H1 (cell line): ENCODE measurements at regions not wholly inside any gene's neighbourhood (a gene's known extent, or its start where the extent isn't known, plus 50 kb on each side); places are given as distances from the start of the nearest gene placed in this dataset.

Source experiments
- CTCF ChIA-PET: fragments of 300-600 bp; sonication (Branson Sonifier 250); formaldehyde crosslinking; loops from one replicate; lab custom pipeline; 2021; ENCODE audit not compliant: partially characterized antibody; lab: Charles Lee
- POLR2A ChIA-PET: fragments of 300-600 bp; sonication (Branson Sonifier 250); formaldehyde crosslinking; loops from one replicate; lab custom pipeline; 2021; ENCODE audit warnings: inconsistent platforms; ENCODE audit not compliant: partially characterized antibody; lab: Charles Lee
- DNase-seq, 2 experiments: peaks; one replicate each; pipeline versions ENCODE4 v3.0.0 to v3.0.0-alpha.2; 2010 to 2022; ENCODE audit warnings: low spot score in 2 of 2, low read depth in 1 of 2, mixed read lengths in 1 of 2
- FAIRE-seq: peaks from 2 replicates; lab custom pipeline; 2011; peaks lifted over from hg19 to GRCh38; lab: Jason Lieb, UNC
- H2AFZ ChIP-seq: 2 replicates; pipeline ENCODE4 v1.8.1; 2012; ENCODE audit warnings: low read length, inconsistent platforms
- H2AK5ac ChIP-seq: 2 replicates; pipeline ENCODE4 v1.6.1; 2013; ENCODE audit warnings: low read depth, low read length
- H2BK120ac ChIP-seq: replicated peaks from 2 replicates; pipeline ENCODE3; 2013; ENCODE audit warnings: low read depth, low read length, inconsistent platforms
- H2BK12ac ChIP-seq: 2 replicates; pipeline ENCODE4 v1.6.1; 2013; ENCODE audit warnings: low read depth, low read length
- H2BK15ac ChIP-seq: 2 replicates; pipeline ENCODE4 v1.6.1; 2013; ENCODE audit warnings: low read length
- H2BK20ac ChIP-seq: 2 replicates; pipeline ENCODE4 v1.6.1; 2013; ENCODE audit warnings: low read length
- H2BK5ac ChIP-seq: 2 replicates; pipeline ENCODE4 v1.6.1; 2013; ENCODE audit warnings: low read depth, low read length
- H3K14ac ChIP-seq: 2 replicates; pipeline ENCODE4 v1.6.1; 2013; ENCODE audit warnings: inconsistent platforms; ENCODE audit not compliant: insufficient read length
- H3K18ac ChIP-seq: 2 replicates; pipeline ENCODE4 v1.6.1; 2013; ENCODE audit warnings: low read length; ENCODE audit errors: extremely low read depth
- H3K23ac ChIP-seq: 2 replicates; pipeline ENCODE4 v1.6.1; 2013; ENCODE audit warnings: inconsistent platforms; ENCODE audit not compliant: insufficient read length
- H3K23me2 ChIP-seq: 2 replicates; pipeline ENCODE4 v1.6.1; 2013; ENCODE audit warnings: low read depth, low read length
- H3K27ac ChIP-seq: 2 replicates; pipeline ENCODE4 v1.6.1; 2011; ENCODE audit warnings: low read depth, low read length, inconsistent platforms
- H3K27me3 ChIP-seq, 4 experiments: replicated peaks in 1 of 4; 1 replicate in 1 of 4; 2 replicates in 3 of 4; pipeline versions ENCODE4 v1.6.1 to v1.8.1; 2011 to 2013; ENCODE audit warnings: low read length in 3 of 4, mild to moderate bottlenecking in 3 of 4, inconsistent platforms in 2 of 4, mixed read lengths in 2 of 4, moderate library complexity in 1 of 4; ENCODE audit not compliant: control insufficient read depth in 3 of 4, insufficient read depth in 3 of 4; ENCODE audit errors: extremely low read depth in 1 of 4
- H3K36me3 ChIP-seq, 4 experiments: 2 replicates each; pipeline versions ENCODE4 v1.6.1 to v1.8.1; 2011 to 2013; ENCODE audit warnings: mild to moderate bottlenecking in 4 of 4, low read length in 3 of 4, moderate library complexity in 2 of 4, control low read depth in 1 of 4, inconsistent platforms in 1 of 4; ENCODE audit not compliant: insufficient read depth in 4 of 4, control insufficient read depth in 2 of 4
- H3K4ac ChIP-seq: replicated peaks from 2 replicates; pipeline ENCODE3; 2013; ENCODE audit warnings: low read length, low read depth, mixed read lengths, inconsistent platforms; ENCODE audit not compliant: insufficient read length
- H3K4me1 ChIP-seq, 4 experiments: replicated peaks in 1 of 4; 1 replicate in 1 of 4; 2 replicates in 3 of 4; pipeline versions ENCODE4 v1.6.1 to v1.8.1; 2011 to 2013; ENCODE audit warnings: low read length in 3 of 4, inconsistent platforms in 2 of 4, mixed read lengths in 1 of 4; ENCODE audit not compliant: insufficient read depth in 4 of 4, control insufficient read depth in 3 of 4
- H3K4me2 ChIP-seq, 2 experiments: 2 replicates each; pipeline versions ENCODE4 v1.6.1 to v1.8.1; 2011 to 2013; ENCODE audit warnings: low read depth in 2 of 2, low read length in 2 of 2, control low read depth in 1 of 2, inconsistent platforms in 1 of 2, mild to moderate bottlenecking in 1 of 2; ENCODE audit not compliant: insufficient read depth in 1 of 2
- H3K4me3 ChIP-seq, 4 experiments: fragments of 200-600, 300-600 bp in 1 of 4; sonication (generic), shearing (Covaris generic), sonication (Bioruptor Twin) in 1 of 4; 2 replicates each; pipeline versions ENCODE4 v1.5.1 to v1.8.1; 2011 to 2016; ENCODE audit warnings: low read length in 4 of 4, low read depth in 3 of 4, control low read depth in 2 of 4, inconsistent platforms in 2 of 4, mild to moderate bottlenecking in 2 of 4, mixed read lengths in 1 of 4, moderate library complexity in 1 of 4; ENCODE audit not compliant: insufficient read depth in 2 of 4; ENCODE audit errors: extremely low read depth in 1 of 4
- H3K56ac ChIP-seq: replicated peaks from 2 replicates; pipeline ENCODE3; 2013; ENCODE audit warnings: low read depth, mild to moderate bottlenecking, mixed read lengths, low read length, inconsistent platforms; ENCODE audit not compliant: insufficient read length
- H3K79me1 ChIP-seq: 2 replicates; pipeline ENCODE4 v1.6.1; 2013; ENCODE audit warnings: low read depth, low read length, control low read depth
- H3K79me2 ChIP-seq, 2 experiments: 2 replicates each; pipeline versions ENCODE4 v1.6.1 to v1.8.1; 2012 to 2013; ENCODE audit warnings: low read length in 2 of 2, mild to moderate bottlenecking in 2 of 2, inconsistent platforms in 1 of 2; ENCODE audit not compliant: insufficient read depth in 2 of 2, control insufficient read depth in 1 of 2
- H3K9ac ChIP-seq, 4 experiments: replicated peaks in 1 of 4; 1 replicate in 1 of 4; 2 replicates in 3 of 4; pipeline versions ENCODE4 v1.6.1 to v1.8.1; 2011 to 2013; ENCODE audit warnings: low read depth in 3 of 4, low read length in 3 of 4, control low read depth in 2 of 4, mild to moderate bottlenecking in 2 of 4, moderate library complexity in 2 of 4, inconsistent platforms in 1 of 4; ENCODE audit errors: extremely low read depth in 1 of 4
- H3K9me3 ChIP-seq, 2 experiments: 2 replicates each; pipeline versions ENCODE4 v1.6.1 to v1.8.1; 2012 to 2013; ENCODE audit warnings: mild to moderate bottlenecking in 2 of 2, moderate library complexity in 2 of 2, control low read depth in 1 of 2, inconsistent platforms in 1 of 2, low read depth in 1 of 2, low read length in 1 of 2, mixed read lengths in 1 of 2; ENCODE audit not compliant: insufficient read depth in 2 of 2
- H4K20me1 ChIP-seq, 2 experiments: replicated peaks in 1 of 2; 2 replicates each; pipeline versions ENCODE3 to v1.8.1; 2011 to 2013; ENCODE audit warnings: inconsistent platforms in 2 of 2, low read length in 2 of 2, mild to moderate bottlenecking in 1 of 2; ENCODE audit not compliant: insufficient read depth in 2 of 2, control insufficient read depth in 1 of 2
- H4K5ac ChIP-seq: 2 replicates; pipeline ENCODE4 v1.6.1; 2013; ENCODE audit warnings: low read length, low read depth, mixed read lengths, inconsistent platforms; ENCODE audit not compliant: insufficient read length
- H4K8ac ChIP-seq: 2 replicates; pipeline ENCODE4 v1.8.0; 2013; ENCODE audit warnings: mild to moderate bottlenecking, moderate library complexity, low read length, inconsistent platforms; ENCODE audit not compliant: insufficient read depth; ENCODE audit errors: extremely low read depth
- H4K91ac ChIP-seq: replicated peaks from 2 replicates; pipeline ENCODE3; 2013; ENCODE audit warnings: low read length, mixed read lengths, inconsistent platforms; ENCODE audit not compliant: insufficient read length
- BRCA1 ChIP-seq: IDR thresholded peaks from 2 replicates; pipeline ENCODE4 v1.6.1; 2012; ENCODE audit warnings: low read depth, low read length, improper control_type of control experiment
- GTF2F1 ChIP-seq: IDR thresholded peaks from 2 replicates; pipeline ENCODE4 v1.6.1; 2012; ENCODE audit warnings: low read depth, low read length, improper control_type of control experiment, borderline replicate concordance
- KDM1A ChIP-seq: fragments of 200-600, 300-600 bp; sonication (generic); IDR thresholded peaks from 2 replicates; pipeline ENCODE4 v1.7.1; 2016; ENCODE audit warnings: mild to moderate bottlenecking, low read length, borderline replicate concordance
- KDM4A ChIP-seq: IDR thresholded peaks from one replicate; pipeline ENCODE4 v1.7.1; 2012; ENCODE audit warnings: low read depth, mild to moderate bottlenecking, moderate library complexity, low read length, inconsistent platforms; ENCODE audit not compliant: severe bottlenecking
- MAX ChIP-seq: IDR thresholded peaks from 2 replicates; pipeline ENCODE4 v1.6.1; 2012; ENCODE audit warnings: inconsistent platforms
- POLR2A ChIP-seq, 2 experiments: IDR thresholded peaks; 1 replicate in 1 of 2; 2 replicates in 1 of 2; pipeline ENCODE4 v1.6.1; 2011; ENCODE audit warnings: low read depth in 2 of 2, low read length in 2 of 2, mild to moderate bottlenecking in 2 of 2; ENCODE audit errors: control extremely low read depth in 1 of 2
- SIN3A ChIP-seq, 2 experiments: IDR thresholded peaks in 1 of 2; conservative IDR thresholded peaks in 1 of 2; 2 replicates each; pipeline ENCODE4 v1.6.1; 2011 to 2012; ENCODE audit warnings: low read length in 2 of 2, improper control_type of control experiment in 1 of 2, low read depth in 1 of 2, mild to moderate bottlenecking in 1 of 2
- TCF12 ChIP-seq: IDR thresholded peaks from 2 replicates; pipeline ENCODE4 v1.6.1; 2011; ENCODE audit warnings: low read depth, mild to moderate bottlenecking, low read length
- USF2 ChIP-seq: IDR thresholded peaks from 2 replicates; pipeline ENCODE4 v1.6.1; 2011; ENCODE audit warnings: low read length, improper control_type of control experiment
- WGBS, 2 experiments: shearing (Covaris generic) in 1 of 2; methylation state at CpG; one replicate each; pipeline versions ENCODE4 v1.1.6 to v1.1.7; 2013 to 2015; ENCODE audit warnings: low lambda C conversion rate in 2 of 2, mixed read lengths in 2 of 2, inconsistent platforms in 1 of 2, low coverage in 1 of 2, missing lambda C conversion rate in 1 of 2; ENCODE audit not compliant: insufficient replicate concordance in 2 of 2, insufficient coverage in 1 of 2, insufficient read length in 1 of 2; ENCODE audit errors: extremely low coverage in 1 of 2, missing lambda C conversion rate in 1 of 2; 5-methylcytosine and 5-hydroxymethylcytosine counted together

GRCh38 chr5:74976651-74977050, 75.7 kb downstream of the GCNT4 start:
- H2BK5ac ChIP-seq = no peak overlapping the region
- H4K91ac ChIP-seq = no peak overlapping the region
- ChIA-PET POLR2A (no interaction called here), CTCF (interaction anchor here (1.2 kb wide), 1 partner anchor 74 kb away, joined by 4 read pairs; no protein-coding TSS in a partner anchor)
- H3K4me3 ChIP-seq = no peak overlapping the region
- H3K9ac ChIP-seq = no peak overlapping the region
- H3K9me3 ChIP-seq = peaks cover 6 to 10% of the 10 kb centered on the region in 2 experiments; a peak in 2 of 4 replicates
- no peak overlapping the region for H3K14ac ChIP-seq
- no peaks in the 10 kb centered on the region for H3K79me2 ChIP-seq
- no peaks in the 10 kb centered on the region for H4K20me1 ChIP-seq
- no peak overlapping the region for H2BK120ac ChIP-seq
- no peak overlapping the region for H2BK12ac ChIP-seq
- DNase-seq (no peak), FAIRE-seq (no peak)
- H2BK20ac ChIP-seq = no peak overlapping the region
- no peaks in the 10 kb centered on the region for H3K36me3 ChIP-seq
- H4K8ac ChIP-seq = no peak overlapping the region
- H3K4ac ChIP-seq = no peak overlapping the region
- no peak overlapping the region for H3K4me2 ChIP-seq
- H2BK15ac ChIP-seq = no peak overlapping the region
- no peak overlapping the region for H3K56ac ChIP-seq
- no peak overlapping the region for H3K27ac ChIP-seq
- 93% methylated on average over 3 of the region's 3 CpGs; no CpG with 5 or more reads in 1 of the 2 experiments for WGBS, 2 experiments
- no peak overlapping the region for H3K18ac ChIP-seq
- H3K23ac ChIP-seq = no peak overlapping the region
- H3K79me1 ChIP-seq = no peaks in the 10 kb centered on the region
- H4K5ac ChIP-seq = no peak overlapping the region
- H2AK5ac ChIP-seq = no peak overlapping the region
- 0 out of 7 replicates have a peak, but pooled peaks cover 0 to 5% (median 0%) of the 10 kb centered on the region in 4 experiments for H3K4me1 ChIP-seq
- no peaks in the 10 kb centered on the region for H3K27me3 ChIP-seq
- TF ChIP-seq KDM1A = no peak
- no peak for TF ChIP-seq POLR2A (IDR thresholded peaks at IDR 0.05; ENCODE audit: control extremely low read depth in 1 of 2, low read depth in 2 of 2, low read length in 2 of 2)
- TF ChIP-seq MAX = no peak
- no peak for TF ChIP-seq USF2
- TF ChIP-seq BRCA1 = no peak
- no peak for TF ChIP-seq KDM4A
- TF ChIP-seq SIN3A (conservative IDR thresholded peaks at IDR 0.05 in 1 of 2, IDR thresholded peaks at IDR 0.05 in 1 of 2; ENCODE audit: low read depth in 1 of 2, low read length in 2 of 2) = no peak
- no peak for TF ChIP-seq GTF2F1
- TF ChIP-seq TCF12 = no peak
- H3K23me2 ChIP-seq = no peaks in the 10 kb centered on the region
- H2AFZ ChIP-seq = no peak overlapping the region
